Natural killer cell (primary cell): ENCODE measurements at regions not wholly inside any gene's neighbourhood (a gene's known extent, or its start where the extent isn't known, plus 50 kb on each side); places are given as distances from the start of the nearest gene placed in this dataset.
"Not testable (repeated sequence)": the region's sequence is repeated elsewhere in the genome, so short reads cannot be mapped to it uniquely, and the experiment has no call there.

ENCODE experiments used
- ATAC-seq, 3 donors: fragments of 150-1000 bp in 2 of 3; fragments of 200-7000 bp in 1 of 3; cut with Tn5 transposase; 1 replicate in 1 of 3; 2 replicates in 2 of 3; pipeline ENCODE4 v1.10.0; 2021; ENCODE audit warnings: mild to moderate bottlenecking in 2 of 3, moderate library complexity in 2 of 3
- DNase-seq, 2 donors: peaks; one replicate each; pipeline versions ENCODE4 v3.0.0 to v3.0.0-alpha.2; 2013 to 2021; ENCODE audit warnings: mixed read lengths in 1 of 2
- H3K27ac ChIP-seq: one replicate; pipeline ENCODE4 v1.5.1; 2013; ENCODE audit warnings: mild to moderate bottlenecking, low read length
- H3K27me3 ChIP-seq: one replicate; pipeline ENCODE4 v1.6.1; 2013; ENCODE audit warnings: low read length; ENCODE audit not compliant: control insufficient read depth, insufficient read depth
- H3K36me3 ChIP-seq: one replicate; pipeline ENCODE4 v1.6.1; 2013; ENCODE audit warnings: low read length; ENCODE audit not compliant: control insufficient read depth, insufficient read depth
- H3K4me1 ChIP-seq: one replicate; pipeline ENCODE4 v1.6.1; 2013; ENCODE audit warnings: low read length; ENCODE audit not compliant: control insufficient read depth, insufficient read depth
- H3K4me3 ChIP-seq: one replicate; pipeline ENCODE4 v1.5.1; 2013; ENCODE audit warnings: low read length
- H3K9me3 ChIP-seq: one replicate; pipeline ENCODE4 v1.6.1; 2013; ENCODE audit warnings: low read length; ENCODE audit not compliant: control insufficient read depth, insufficient read depth
- H3K27ac Mint-ChIP-seq, 2 donors: one replicate each; pipeline ENCODE4 v1.8.0; 2022; ENCODE audit warnings: mild to moderate bottlenecking in 2 of 2, mixed read lengths in 2 of 2, moderate library complexity in 1 of 2
- H3K27me3 Mint-ChIP-seq, 2 donors: one replicate each; pipeline ENCODE4 v1.8.0; 2022; ENCODE audit warnings: low read depth in 2 of 2, mixed read lengths in 2 of 2
- H3K36me3 Mint-ChIP-seq: one replicate; pipeline ENCODE4 v1.8.0; 2022; ENCODE audit warnings: mixed read lengths
- H3K4me1 Mint-ChIP-seq, 2 donors: one replicate each; pipeline ENCODE4 v1.8.0; 2022; ENCODE audit warnings: mixed read lengths in 2 of 2
- H3K4me3 Mint-ChIP-seq: one replicate; pipeline ENCODE4 v1.8.0; 2022; ENCODE audit warnings: mild to moderate bottlenecking, moderate library complexity, mixed read lengths
- H3K9me3 Mint-ChIP-seq, 2 donors: one replicate each; pipeline ENCODE4 v1.8.0; 2022; ENCODE audit warnings: mixed read lengths in 2 of 2
- CTCF ChIP-seq: fragments of 200-600 bp; IDR thresholded peaks from one replicate; pipeline ENCODE4 v1.8.0; 2022; ENCODE audit warnings: antibody characterized with exemption
- WGBS: methylation state at CpG from one replicate; pipeline ENCODE4 v1.1.7; 2013; ENCODE audit warnings: missing lambda C conversion rate; ENCODE audit not compliant: insufficient coverage; 5-methylcytosine and 5-hydroxymethylcytosine counted together
- intact Hi-C: fragments of 100-400 bp; cut with micrococcal nuclease; formaldehyde crosslinking; loops from one replicate; pipeline ENCODE4 v1.14.2; 2022

DNA sequence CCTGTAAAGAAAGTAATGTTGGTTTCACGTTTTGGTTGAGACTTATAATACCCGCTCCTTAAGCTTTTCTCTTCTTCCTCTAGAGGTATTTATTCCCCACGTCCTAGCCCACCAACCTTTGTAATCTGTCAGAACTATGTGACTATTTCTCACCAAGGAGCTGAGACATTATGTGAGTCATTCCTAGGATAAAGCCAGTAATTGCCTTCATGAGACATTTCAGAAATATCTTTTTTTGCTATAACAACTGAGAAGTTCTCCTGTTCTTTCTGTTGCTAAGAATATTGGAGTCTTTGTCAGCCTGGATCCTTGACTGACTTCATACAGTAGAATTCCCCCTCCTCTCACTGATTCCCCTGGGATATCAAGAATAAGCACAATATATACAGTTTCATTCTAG, 1497.0 kb upstream of the TENM4 start:
- Mint-ChIP-seq H3K9me3 (peaks cover 7 to 24% of the 10 kb centered on the region in 2 donors), H3K4me3 (no peak overlapping the region), H3K27me3 (no peaks in the 10 kb centered on the region), H3K36me3 (no peaks in the 10 kb centered on the region), H3K27ac (no peak overlapping the region), H3K4me1 (no peaks in the 10 kb centered on the region)
- Histone ChIP-seq H3K9me3 (no peaks in the 10 kb centered on the region), H3K27me3 (no peaks in the 10 kb centered on the region), H3K36me3 (no peaks in the 10 kb centered on the region), H3K4me3 (no peak overlapping the region), H3K27ac (no peak overlapping the region), H3K4me1 (no peaks in the 10 kb centered on the region)
- intact Hi-C loops: no loop called here
- TF ChIP-seq CTCF: no peak
- WGBS: 78% methylated on average over 2 of the region's 3 CpGs
- no peak for DNase-seq
- no peak for ATAC-seq

DNA sequence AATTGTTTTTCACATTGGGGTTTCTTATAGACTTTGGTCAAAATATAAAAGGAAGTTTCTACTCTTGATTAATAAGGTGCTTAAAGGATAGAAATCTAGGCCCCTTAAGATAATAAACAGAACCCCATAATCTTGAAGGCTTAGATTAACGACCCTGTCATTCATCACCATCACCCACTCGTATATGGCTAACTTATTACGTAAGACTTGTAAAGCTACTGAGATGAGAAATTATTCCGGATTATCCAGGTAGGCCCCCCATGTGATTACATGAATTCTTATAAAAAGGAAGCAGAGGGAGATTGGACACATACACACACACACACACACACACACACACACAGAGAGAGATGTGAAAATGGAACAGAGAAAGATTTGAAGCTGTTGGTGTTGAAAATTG, 1489.2 kb upstream of the TENM4 start:
- no peak overlapping the region for H3K4me3 Mint-ChIP-seq
- intact Hi-C loops: no loop called here
- 60% methylated on average over 1 of the region's 4 CpGs for whole genome bisulfite sequencing

DNA sequence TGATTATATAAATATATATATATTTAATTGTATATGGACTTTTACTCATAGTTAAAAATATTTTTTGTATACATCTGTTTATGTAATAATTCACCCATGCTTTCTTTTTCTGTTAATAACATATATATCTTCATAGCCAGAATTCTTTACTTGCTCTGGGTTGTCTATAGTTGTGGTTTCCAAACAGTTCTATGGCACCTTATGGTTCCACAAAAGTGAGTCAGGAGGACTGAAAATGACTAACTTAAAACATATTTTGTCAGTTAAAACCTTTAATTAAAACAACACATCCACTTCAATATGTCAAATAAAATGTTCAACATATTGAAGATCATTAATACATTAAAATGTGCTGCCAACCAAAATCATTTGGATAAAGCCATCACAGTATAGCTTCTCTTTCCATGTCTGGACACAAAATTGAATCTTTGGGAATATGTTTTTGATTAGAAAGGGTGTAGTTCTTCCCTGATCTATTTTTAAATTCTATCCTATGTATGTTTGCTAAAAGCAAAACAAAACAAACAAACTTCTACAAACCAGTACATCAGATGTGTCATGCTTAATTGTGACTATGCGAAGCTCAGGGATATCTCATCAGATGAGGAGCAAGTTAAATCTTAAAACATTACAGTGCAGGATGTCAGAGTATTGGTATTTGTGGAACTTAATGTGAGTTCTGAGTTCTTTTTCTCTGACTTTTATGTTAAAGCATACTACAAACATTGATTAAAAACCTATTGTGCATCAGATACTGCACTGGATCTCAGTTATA, 1488.4 kb upstream of the TENM4 start:
- ATAC-seq (no peak), DNase-seq (no peak)
- H3K9me3 Mint-ChIP-seq: peaks cover 5 to 26% of the 10 kb centered on the region in 2 donors
- Histone ChIP-seq H3K9me3 (peaks cover 4% of the 10 kb centered on the region), H3K4me1 (no peaks in the 10 kb centered on the region), H3K27me3 (no peaks in the 10 kb centered on the region), H3K36me3 (no peaks in the 10 kb centered on the region), H3K4me3 (no peak overlapping the region), H3K27ac (no peak overlapping the region)
- intact Hi-C loops: no loop called here
- no peak overlapping the region for H3K27ac Mint-ChIP-seq
- TF ChIP-seq CTCF: no peak
- H3K4me3 Mint-ChIP-seq: no peak overlapping the region
- no peaks in the 10 kb centered on the region for H3K4me1 Mint-ChIP-seq
- no peaks in the 10 kb centered on the region for H3K36me3 Mint-ChIP-seq
- no peaks in the 10 kb centered on the region for H3K27me3 Mint-ChIP-seq
- 80% methylated on average over 1 of the region's 1 CpG for WGBS

More for the DNA sequence above, 1489.2 kb upstream of the TENM4 start:
- Histone ChIP-seq H3K27me3 (no peaks in the 10 kb centered on the region), H3K27ac (no peak overlapping the region), H3K4me1 (no peaks in the 10 kb centered on the region), H3K4me3 (no peak overlapping the region), H3K36me3 (no peaks in the 10 kb centered on the region), H3K9me3 (peaks cover 4% of the 10 kb centered on the region)
- Mint-ChIP-seq H3K9me3 (peaks cover 8 to 30% of the 10 kb centered on the region in 2 donors), H3K27ac (no peak overlapping the region), H3K4me1 (no peaks in the 10 kb centered on the region), H3K36me3 (no peaks in the 10 kb centered on the region), H3K27me3 (no peaks in the 10 kb centered on the region)
- no peak for TF ChIP-seq CTCF
- DNase-seq (no peak), ATAC-seq (no peak)

GRCh38 chr11:80925321-80925720, 1484.5 kb upstream of the TENM4 start:
- no peak for TF ChIP-seq CTCF
- DNase-seq: no peak
- H3K36me3 Mint-ChIP-seq: no peaks in the 10 kb centered on the region
- Histone ChIP-seq H3K4me1 (no peaks in the 10 kb centered on the region), H3K27me3 (no peaks in the 10 kb centered on the region), H3K27ac (no peak overlapping the region), H3K36me3 (no peaks in the 10 kb centered on the region), H3K4me3 (no peak overlapping the region), H3K9me3 (peaks cover 8% of the 10 kb centered on the region)
- WGBS: 86% methylated on average over 3 of the region's 5 CpGs
- no peak overlapping the region for H3K27ac Mint-ChIP-seq
- no peaks in the 10 kb centered on the region for H3K4me1 Mint-ChIP-seq
- intact Hi-C loops: no loop called here
- no peaks in the 10 kb centered on the region for H3K27me3 Mint-ChIP-seq
- no peak overlapping the region for H3K4me3 Mint-ChIP-seq
- H3K9me3 Mint-ChIP-seq: peaks cover 7 to 20% of the 10 kb centered on the region in 2 donors
- ATAC-seq: no peak

DNA sequence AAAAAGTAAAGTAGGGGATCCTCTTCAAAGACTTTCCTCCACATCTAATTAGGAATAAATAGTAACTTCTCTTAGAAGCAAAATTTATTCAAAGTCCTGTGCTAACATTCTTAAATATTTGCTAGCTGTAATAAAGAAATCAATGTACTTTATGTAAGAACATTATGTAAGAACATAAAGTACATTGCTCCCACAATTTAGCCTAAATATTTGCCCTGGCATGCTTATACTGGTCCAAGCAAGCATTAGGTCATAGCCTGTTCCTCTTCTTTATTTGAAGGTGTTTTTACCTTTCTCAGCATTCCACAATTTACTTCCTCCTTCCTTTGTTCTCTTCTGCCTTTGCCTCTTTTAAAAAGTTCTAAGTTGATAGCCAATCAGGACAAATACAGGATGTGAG, 1480.5 kb upstream of the TENM4 start:
- H3K36me3 Mint-ChIP-seq, ATAC-seq, H3K27me3 Mint-ChIP-seq, DNase-seq, H3K4me3 ChIP-seq, H3K4me1 ChIP-seq, H3K4me1 Mint-ChIP-seq, H3K27me3 ChIP-seq, H3K27ac Mint-ChIP-seq, H3K4me3 Mint-ChIP-seq, H3K27ac ChIP-seq, H3K9me3 ChIP-seq, H3K36me3 ChIP-seq, intact Hi-C loops: not testable (repeated sequence)
- H3K9me3 Mint-ChIP-seq: peaks cover 11 to 12% of the 10 kb centered on the region in 2 donors
